Fibroblast of skin of right quadriceps (primary cell): ENCODE measurements at regions not wholly inside any gene's neighbourhood (a gene's known extent, or its start where the extent isn't known, plus 50 kb on each side); places are given as distances from the start of the nearest gene placed in this dataset.
"Not testable (repeated sequence)": the region's sequence is repeated elsewhere in the genome, so short reads cannot be mapped to it uniquely, and the experiment has no call there.

Experiments used
- DNase-seq: peaks from one replicate; pipeline ENCODE4 v3.0.0-alpha.2; 2013

DNA sequence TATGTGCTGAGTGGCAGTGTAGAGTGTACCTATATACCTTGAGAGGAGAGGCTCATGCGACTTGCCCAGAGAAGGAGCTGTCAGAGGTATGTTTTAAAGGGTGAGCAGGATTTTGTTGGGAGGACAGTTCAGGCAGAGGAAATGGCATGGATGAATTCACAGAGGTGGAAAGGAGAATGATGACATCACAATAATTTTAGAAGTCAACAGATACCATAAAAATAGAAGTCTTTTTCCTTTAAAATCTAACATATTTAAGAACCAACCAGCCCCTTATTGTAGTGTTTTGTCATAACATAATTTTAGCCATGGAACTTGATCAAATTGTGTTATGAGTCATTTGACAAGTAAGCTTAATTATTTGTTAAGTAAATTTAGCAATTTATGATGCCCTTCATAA, 538.1 kb upstream of the GYPC start:
- no peak for DNase-seq

DNA sequence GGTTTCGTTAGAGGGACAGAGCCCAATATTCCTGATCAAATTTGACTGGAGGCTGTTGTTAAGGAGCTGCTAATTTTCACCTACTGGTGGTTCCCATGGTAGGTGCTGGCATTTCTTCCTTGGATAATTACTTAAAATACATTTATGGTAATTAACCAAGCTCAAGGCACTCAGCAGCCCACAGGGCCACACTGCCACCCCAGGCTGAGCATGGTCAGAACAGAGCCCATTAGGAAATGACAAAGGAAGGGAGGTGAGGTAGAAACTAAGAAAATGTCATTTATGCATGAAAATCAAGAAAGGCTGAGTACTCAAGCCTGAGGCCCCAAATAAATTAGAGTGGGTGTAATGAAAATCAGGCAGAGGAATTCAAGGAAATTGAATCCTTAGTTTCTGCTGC, 510.2 kb upstream of the GYPC start:
- DNase-seq: no peak

DNA sequence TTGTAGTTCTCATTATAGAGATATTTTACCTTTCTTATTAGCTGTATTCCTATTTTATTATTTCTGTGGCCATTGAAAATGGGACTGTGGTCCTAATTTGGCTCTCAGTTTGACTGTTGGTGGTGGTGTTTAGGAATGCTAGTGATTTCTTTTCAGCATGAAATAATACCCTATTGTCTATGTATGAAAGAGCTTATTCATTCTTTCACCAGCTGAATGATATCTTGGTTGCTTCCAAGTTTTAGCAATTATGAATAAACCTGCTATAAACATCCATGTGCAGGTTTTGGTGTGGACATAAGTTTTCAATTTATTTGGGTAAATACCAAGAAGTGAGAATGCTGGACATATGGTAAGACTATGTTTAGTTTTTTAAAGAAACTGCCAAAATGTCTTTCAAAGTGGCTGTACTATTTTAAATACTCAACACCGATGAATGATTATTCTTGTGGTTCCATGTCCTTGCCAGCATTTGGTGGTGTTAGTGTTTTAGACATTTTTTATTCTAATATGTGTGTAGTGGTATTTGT, 501.6 kb upstream of the GYPC start:
- no peak for DNase-seq

DNA sequence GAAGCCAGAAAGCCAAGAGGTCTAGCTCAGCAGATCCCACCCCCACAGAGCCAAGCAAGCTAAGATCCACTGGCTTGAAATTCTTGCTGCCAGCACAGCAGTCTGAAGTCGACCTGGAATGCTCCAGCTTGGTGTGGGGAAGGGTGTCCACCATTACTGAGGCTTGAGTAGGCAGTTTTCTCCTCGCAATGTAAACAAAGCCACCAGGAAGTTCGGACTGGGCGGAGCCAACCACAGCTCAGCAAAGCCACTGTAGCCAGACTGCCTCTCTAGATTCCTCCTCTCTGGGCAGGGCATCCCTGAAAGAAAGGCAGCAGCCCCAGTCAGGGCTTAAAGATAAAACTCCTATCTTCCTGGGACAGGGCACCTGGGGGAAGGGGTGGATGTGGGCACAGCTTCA, 495.0 kb upstream of the GYPC start:
- not testable (repeated sequence) for DNase-seq

DNA sequence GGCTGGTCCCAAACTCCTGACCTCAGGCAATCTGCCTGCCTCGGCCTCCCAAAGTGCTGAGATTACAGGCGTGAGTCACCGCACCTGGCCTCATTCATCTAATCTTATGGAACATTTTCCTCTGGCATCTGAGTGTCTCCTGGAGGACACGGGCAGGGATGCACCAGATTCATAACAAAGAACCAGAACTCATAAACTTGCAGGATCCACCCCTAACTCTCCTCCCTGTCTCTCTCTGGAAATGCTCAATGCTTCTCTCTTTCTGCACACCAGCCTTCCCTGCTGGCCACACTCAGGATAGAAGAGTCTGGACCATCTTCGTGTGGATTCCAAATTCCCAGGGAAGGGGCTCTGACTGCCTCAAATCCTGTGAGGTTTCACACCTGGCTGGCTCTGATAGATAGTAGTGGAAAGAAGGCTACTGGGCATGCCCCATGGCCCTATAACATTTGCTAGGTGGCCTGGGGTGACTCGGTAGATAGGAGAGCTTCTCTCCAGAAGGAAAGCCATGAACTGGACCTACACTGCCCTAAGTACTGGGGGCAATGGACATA, 483.2 kb upstream of the GYPC start:
- no peak for DNase-seq

DNA sequence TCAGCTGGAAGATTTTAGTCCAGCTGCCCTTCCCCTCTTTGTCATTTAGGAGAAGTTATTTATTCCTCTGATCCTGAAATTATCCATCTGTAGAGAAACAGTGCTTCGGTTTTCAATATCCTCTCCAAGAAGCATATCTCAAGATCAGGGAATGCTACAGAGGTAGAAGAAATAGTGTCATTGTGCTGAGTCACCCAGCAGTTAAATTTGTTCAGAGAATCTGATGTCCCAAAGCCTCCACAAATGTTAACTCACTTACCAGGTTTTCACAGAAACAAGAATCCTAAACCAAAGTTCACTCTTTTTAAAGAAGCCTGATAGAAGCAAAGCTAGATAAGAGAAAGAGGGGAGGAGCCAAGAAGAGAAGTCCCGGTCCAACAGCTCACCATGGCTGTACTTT, 480.7 kb upstream of the GYPC start:
- DNase-seq: no peak

DNA sequence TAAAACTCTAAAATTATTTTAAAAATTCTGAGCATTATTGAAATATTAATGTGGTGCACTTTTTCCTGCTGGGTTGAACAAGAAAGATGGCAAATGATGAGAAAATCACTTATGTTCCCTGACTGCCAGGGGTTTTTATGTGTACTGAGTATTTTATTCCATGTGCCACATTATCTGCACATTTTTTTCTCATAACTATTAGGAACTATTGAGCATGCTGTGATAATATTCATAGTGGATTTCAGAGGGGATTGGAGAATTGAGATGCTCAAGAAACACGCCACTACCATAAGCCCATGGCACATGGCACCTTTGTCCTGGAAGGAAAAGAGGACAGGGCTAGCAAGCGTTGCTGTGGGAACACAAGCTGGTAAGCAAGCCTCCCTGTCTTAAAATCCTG, 478.5 kb upstream of the GYPC start:
- DNase-seq: no peak

DNA sequence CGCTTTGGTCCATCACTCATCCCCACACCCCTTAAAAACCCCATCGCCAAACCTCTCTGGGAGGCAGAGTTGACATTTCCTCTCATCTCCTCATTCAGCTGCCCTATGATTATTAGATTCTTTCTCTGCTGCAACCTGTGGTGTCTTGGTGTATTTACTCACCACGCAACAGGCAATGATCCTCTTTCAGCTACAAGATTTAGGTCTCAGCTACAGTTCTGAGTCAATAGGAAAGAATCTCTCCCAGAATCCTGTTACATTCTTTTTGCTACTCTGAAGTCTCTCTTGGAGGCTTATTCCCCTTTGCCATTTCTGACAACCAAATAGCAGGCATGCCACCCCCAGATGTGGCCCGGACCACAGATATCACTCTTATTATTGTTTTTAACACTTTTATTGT, 468.3 kb upstream of the GYPC start:
- DNase-seq: no peak

DNA sequence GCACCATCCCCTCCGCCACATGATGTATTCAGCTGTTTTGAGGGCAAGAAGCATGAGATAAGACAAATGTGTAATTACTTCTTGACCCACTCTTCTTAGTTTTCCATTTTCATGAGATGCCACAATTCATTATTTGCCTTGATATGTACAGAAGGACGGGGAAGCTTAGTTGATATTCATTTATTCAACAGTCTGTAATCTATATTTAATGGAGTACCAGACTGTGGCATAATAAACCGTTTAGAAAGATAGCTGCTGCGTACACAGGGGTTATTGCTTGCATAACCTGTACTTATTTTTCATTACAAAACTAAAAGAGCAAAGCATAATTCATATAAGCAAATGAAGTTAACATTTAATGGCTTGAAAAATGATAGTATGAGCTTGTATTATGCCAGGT, 466.4 kb upstream of the GYPC start:
- no peak for DNase-seq

DNA sequence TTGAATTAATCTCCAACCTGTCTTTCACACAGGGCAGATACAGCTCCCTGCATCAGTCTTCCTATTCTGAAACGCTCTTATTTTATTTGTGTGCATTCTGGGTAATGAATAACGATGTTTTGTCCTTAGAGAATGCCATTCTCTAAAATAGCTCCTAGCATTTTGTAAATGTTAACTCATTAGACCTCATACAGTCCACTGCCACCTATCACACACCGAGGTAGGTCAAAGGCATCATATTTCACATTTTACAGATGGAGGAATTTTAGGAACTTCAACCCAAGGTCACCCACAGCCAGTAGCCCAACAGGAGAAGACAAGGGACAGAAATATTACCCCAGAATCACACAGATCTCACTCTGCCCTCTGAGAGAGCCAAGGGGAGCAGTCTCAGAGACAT, 455.4 kb upstream of the GYPC start:
- DNase-seq: no peak

DNA sequence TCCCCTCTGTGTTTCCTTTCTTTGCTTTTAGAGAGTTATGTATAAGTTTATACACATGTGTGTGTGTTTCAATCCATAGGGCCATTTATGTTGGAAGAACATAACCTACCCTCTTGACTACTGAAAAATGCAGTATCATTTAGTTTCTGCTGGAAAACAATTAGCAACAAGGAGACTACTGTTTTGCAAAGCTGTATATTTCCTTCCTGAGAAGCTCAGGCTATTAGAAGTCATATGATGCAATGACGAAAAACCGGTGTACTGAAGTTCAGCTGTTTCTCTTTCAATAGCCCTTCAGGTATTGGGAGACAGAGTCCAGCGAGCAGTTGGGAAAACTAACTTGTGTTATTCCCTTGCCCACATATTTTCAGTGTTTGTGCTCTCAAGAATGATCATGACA, 447.7 kb upstream of the GYPC start:
- DNase-seq: no peak

DNA sequence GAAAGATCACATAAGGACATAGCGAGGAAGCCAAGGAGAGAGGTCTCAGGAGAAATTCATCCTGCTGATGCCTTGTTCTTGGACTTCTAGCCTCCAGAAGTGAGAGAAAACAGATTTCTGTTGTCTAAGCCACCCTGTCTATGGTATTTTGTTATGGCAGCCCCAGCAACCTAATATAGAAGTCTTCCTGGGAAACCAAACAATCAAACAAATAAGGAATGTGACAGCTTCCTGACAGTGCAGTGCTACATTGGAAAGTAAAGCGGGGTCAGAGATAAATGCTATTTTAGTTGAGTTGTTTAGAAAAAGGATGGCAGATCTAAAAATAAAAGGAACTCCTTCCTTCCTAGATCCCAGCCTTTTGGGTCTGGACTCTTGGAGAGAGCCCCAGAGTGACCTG, 443.2 kb upstream of the GYPC start:
- no peak for DNase-seq

DNA sequence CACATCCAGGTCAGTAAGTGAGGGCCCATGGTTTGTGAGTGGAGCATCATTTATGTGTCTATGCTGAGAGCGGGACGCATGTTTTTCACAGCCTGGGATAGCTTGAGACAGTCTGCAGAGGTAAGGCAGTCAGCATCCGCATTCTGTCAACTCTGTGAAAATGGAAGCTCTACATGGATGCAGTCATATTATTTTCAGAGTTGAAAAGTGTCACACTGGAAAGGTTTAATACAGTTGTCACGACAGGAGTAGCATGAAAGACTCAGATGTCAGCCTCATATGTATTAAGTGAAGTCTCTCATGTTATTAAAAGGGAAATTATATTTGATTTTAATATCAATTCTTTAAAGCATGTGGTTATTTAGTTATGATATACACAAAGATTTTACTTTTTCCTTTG, 436.9 kb upstream of the GYPC start:
- DNase-seq: no peak

DNA sequence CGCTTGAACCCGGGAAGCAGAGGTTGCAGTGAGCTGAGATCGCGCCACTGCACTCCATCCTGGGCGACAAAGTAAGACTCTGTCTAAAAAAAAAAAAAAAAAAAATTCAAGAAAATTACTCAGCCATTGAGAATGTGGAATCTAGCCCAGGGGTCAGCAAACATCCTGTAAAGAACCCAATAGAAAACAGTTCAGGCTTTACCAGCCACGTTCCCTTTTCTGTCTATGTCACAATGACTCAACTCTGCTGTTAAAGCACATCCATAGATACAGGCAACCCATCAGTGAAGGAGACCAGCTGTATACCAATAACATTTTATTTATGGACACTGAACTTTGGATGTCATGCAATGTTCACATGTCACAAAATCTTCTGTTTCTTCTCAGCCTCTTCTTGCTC, 435.6 kb upstream of the GYPC start:
- peak; percentile 1 for DNase-seq

DNA sequence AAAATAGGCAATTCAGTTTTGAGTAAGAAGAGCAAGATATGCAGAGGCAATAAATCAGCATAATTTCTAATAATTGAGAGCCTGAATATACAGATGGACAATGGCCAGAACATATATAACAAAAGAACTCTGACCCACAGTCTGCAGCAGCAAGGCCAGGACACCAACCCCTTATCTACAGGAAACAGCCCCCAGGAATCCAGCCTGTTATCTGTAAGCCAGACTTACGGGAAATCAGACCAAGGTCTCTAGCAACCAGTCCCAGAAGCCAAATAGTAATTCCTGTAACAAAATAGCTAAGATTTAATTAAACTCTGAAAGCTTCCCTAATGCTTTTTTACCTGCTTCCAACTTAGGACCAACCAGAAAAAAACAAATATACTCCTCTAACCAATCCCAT, 434.5 kb upstream of the GYPC start:
- DNase-seq: no peak

DNA sequence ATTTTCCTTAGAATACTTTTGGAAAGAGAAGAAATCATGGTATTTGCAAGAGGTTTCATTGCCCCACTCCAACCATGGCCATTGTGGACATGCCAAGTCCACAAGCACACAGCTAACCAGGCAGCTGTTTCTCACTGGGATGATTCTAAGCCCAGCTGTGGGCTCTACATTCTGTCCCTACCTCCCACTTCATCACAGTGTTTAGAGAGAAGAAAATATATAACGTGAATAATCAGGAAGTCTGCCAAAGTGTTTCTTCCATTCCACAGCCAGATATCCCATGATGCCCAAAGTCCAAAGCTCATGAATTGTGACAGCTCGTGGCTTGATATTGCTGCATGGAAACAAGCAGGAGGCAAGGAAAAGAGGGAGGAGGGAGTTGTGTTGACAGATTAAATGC, 433.7 kb upstream of the GYPC start:
- DNase-seq: no peak

DNA sequence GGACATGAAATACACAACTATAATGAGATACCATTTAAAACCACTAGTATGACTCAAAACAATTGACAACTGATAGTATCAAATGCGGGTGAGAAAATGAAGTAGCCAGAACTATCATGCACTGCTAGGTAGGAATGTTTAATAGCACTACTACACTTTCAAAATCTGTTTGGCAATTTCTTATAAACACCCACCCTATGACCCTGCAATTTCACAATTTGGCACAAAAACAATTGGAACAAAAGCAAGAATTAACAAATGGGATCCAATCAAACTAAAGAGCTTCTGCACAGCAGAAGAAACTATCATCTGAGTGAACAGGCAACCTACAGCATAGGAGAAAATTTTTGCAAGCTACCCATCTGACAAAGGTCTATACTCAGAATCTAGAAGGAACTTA, 431.2 kb upstream of the GYPC start:
- no peak for DNase-seq

DNA sequence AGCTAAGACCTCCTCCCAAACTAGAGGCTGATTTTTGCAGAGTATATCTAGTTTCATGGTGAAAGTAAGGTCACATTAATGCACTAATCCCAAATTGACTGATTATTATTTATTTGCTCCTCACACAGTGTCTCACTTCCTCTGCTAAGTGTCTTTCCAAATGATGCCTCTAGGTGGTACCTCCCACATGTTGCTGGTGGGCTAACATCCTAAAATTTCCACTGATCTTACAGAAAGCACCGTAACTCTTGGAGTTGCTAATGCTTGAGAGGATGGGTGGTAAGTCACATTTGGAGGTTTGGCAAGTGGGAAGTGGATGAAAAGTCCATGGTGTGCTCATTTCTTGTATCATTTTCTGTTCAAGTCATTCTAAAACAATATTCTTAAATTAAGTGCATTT, 428.7 kb upstream of the GYPC start:
- no peak for DNase-seq

DNA sequence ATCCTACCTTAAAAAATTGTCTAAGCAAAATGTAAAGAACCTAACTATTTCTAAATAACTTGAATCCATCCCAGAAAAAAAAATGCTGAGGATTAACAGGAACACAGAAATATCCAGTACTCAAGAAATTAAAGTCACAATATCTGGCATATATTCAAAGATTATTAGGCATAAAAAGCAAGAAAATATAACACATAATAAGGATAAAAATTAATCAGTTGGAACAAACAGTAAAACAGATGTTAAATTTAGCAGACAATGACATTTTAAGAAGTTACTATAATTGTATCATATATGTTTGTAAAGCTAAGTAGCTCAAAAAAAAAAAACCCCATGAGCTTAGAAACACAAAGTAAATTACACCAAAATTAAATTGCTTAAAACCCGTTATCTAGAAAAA, 427.4 kb upstream of the GYPC start:
- no peak for DNase-seq

DNA sequence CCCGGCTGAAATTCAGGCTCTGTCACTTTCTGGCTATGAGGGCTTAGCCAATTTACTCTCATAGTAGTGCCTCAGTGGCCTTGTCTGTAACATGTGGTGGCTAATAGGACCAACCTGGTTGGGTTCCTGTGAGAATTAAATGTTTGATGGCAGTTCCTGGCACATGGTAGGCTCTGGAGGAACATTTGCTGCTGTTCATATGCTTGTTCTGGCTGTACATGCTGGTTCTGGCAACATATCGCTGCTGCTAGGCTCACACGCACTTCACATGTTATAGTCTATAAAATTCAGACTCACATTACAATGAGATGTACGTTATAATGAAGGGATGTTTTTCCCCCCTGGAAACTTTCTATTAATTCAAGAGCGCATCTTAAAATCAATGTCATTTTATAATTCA, 417.7 kb upstream of the GYPC start:
- DNase-seq: no peak

DNA sequence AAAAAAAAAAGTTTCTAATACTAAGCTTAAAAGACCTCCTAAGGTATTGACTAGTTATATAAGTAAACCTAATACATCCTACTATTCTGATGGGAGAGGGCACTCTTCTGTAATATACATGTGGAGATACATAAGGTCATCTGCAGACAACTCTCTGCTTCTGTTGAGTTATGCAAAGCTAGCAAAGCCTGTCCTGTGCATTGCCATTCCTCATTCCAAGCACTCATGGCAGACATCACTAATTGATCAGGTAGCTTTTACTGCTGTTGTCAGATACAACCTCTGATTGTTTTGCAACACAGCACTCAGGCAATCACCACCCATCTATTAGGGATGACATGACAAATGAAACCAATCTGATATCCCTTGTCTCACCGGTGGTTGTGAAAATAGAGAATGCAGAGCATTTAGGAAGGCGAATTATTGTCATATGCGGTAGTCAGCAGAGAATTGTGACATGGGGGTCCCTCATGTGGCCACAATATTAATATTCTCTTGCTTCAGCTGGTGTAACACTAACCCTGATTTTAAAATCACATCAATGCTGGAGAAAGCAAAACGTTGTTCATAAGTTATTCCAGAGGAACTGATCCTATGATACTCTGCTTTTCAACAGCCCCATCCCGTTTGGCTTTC, 416.5 kb upstream of the GYPC start:
- no peak for DNase-seq

DNA sequence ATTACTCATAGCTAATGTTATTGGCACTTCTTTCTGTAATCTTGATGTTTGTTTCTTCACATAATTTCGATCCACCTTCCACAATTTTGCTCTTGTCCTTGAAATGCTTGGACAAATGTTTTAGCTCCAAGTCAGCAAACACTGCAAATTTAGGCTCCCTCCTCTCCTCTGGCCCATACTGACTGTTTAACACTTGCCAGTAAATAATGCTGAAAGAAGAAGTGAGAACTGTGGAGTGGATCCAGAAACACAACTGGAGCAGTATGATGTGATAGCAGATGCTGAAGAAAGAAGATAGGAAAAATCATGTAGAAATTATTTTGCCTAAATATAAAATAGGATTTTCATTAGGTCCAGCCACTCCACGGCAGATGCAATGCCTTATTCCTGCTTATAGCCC, 415.0 kb upstream of the GYPC start:
- DNase-seq: no peak

DNA sequence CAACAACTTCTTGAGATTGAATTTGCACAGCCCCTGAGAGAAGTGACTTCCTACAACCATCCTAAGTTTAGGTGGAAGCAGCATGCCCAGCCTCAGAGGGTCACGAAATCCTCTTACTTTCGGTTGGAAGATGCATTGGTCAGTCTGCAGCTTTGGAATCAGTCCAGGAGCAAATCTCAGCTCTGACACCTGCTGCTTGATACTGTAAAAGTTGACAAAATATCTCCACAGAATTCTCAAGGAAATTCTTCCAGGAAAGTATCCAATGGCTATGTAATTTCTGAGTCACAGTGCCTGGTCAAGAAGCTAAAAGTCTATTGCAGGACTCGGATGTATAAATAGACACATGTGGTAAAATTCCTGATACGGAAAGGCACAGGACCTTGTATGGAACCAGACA, 414.5 kb upstream of the GYPC start:
- no peak for DNase-seq

DNA sequence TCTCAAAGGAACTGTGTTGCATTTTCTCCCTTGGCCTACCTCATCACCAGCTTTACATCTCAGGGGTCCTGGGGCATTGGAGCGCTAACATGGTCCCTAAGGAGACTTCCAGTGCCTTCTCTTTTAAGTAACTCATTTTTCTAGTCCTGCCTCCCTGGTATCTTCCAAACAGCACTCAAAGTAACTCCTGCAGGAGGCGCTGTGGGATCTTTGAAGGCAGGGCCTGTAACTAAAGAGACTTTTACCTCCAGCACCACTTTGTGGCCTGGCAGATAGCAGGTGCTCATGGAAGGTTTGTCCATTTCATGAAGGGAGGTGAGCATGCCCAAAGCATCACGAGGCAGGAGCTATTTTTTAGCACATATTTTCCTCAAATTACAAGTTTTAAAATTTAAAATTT, 411.0 kb upstream of the GYPC start:
- no peak for DNase-seq

DNA sequence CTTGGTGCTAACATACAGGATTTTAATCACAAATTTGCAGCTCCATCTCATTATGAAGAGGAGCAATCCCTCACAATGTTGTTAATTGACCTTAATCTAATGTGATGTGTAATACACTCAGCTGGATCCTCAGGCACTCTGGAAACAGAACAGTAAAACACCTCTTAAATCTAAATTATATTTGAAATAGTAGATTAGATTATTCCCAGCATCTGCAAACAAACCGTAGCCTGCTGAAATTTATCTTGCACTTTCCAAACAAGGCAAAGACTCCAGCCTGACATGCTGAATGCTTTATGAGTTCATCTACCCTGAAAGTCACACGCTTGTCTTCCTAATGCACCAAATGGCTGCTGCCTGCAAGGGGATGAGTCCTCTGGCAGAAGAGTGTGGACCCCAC, 402.3 kb upstream of the GYPC start:
- no peak for DNase-seq
